GM18951 (cell line): ENCODE measurements at regions not wholly inside any gene's neighbourhood (a gene's known extent, or its start where the extent isn't known, plus 50 kb on each side); places are given as distances from the start of the nearest gene placed in this dataset.
"Not testable (repeated sequence)": the region's sequence is repeated elsewhere in the genome, so short reads cannot be mapped to it uniquely, and the experiment has no call there.

Experiments used
- POLR2A ChIP-seq: IDR thresholded peaks from 4 replicates; pipeline ENCODE4 v1.6.1; 2011; ENCODE audit warnings: mild to moderate bottlenecking; ENCODE audit not compliant: insufficient read length, insufficient read depth; ENCODE audit errors: extremely low read depth
- in situ Hi-C: fragments of 300-500 bp; cut with MboI; formaldehyde crosslinking; loops from one replicate; pipeline ENCODE4 v1.12.0; 2022; ENCODE audit warnings: low sequenced_read_pairs, mixed read lengths, inconsistent platforms; ENCODE audit not compliant: unreplicated experiment

GRCh38 chr3:124345845-124346244 lies 353.9 kb upstream of the ROPN1 start:
- no peak for TF ChIP-seq POLR2A
- in situ Hi-C loops, result no loop called here

DNA sequence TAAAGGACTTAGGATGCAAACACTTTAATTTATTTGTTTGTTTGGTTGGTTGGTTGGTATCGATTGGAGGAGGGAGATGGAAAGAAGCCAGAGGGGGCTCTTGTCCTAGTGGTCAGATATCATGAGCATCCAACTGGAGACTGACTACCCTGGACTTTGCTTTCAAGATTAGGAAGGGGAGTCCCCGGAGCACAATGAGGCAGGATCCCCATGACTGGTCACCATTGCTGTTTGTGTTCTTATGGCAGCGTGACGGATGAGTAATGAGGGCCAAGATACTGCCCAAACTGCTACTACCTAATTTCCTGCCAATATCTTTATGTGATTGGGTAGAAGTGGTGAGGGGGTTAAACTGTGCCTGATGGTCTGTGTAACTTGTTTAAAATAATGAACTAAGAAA lies 354.6 kb upstream of the ROPN1 start:
- in situ Hi-C loops, result no loop called here
- no peak for TF ChIP-seq POLR2A

DNA sequence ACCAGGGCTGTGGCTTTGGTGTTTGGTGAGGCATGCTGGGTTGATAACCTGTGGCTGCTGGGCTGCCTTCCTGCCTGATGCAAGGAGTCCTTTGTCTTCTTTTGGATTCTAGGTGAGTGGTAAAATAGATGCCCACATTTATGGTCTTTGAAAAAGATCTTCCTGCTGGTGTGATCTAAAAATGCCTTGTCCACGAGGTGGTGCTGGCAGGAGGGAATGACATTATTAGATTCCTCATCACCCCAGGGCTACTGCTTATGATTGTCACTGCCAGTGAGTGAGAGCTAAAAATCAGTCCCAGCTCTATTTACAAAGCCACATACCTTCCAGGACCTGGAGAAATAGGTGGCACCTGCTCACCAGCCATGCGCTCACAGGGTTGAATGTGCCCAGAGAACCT lies 355.5 kb upstream of the ROPN1 start:
- TF ChIP-seq POLR2A, result no peak
- in situ Hi-C loops, result no loop called here

- in situ Hi-C loops, result not testable (repeated sequence)
These were observed 356.6 kb upstream of the ROPN1 start for GRCh38 chr3:124348555-124348954.

DNA sequence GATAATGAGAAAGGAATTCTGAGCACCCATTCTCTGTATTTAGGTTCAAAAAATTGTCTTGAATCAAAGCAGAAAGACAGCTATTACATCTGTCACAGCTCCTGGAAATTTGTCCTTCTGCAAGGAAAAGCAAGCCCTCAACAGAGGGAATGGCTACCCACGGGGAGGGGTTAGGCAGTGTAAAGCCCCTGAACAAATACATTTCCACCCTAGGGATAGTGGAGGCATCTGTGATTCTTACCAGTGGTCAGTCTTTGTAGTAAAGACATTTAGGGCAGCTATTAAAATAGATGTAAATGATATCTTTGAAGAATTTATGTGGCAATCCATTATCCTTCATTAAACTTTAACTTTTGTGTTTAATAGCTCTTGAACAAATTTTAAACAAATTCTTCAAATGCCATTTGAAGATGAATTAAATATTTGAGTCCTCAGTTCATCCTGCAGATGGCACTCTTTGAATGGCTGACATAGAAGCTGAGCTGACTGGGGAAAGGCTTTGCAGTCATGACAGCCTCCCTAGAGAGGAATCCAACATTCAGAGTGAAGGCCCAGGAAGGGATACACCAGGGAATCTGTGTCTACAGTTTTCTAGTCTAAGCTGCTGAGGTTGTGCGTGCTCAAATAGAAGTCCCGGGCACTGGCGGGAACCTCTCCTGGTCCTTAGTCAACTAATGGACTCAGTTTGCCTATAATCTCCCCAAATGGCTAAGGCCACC lies 359.7 kb upstream of the ROPN1 start:
- in situ Hi-C loops, result no loop called here
- no peak for TF ChIP-seq POLR2A

GRCh38 chr3:124352149-124352539 lies 360.2 kb upstream of the ROPN1 start:
- in situ Hi-C loops, result no loop called here
- TF ChIP-seq POLR2A, result no peak

- in situ Hi-C loops, result no loop called here
- TF ChIP-seq POLR2A, result no peak
These were observed 361.8 kb upstream of the ROPN1 start for GRCh38 chr3:124353691-124354090.

- in situ Hi-C loops, result no loop called here
These were observed 362.2 kb upstream of the ROPN1 start for GRCh38 chr3:124354150-124354549.

GRCh38 chr3:124358156-124358555 lies 366.2 kb upstream of the ROPN1 start:
- in situ Hi-C loops, result no loop called here

More at GRCh38 chr3:124354150-124354549, 362.2 kb upstream of the ROPN1 start:
- TF ChIP-seq POLR2A, result no peak

GRCh38 chr3:124360155-124360554 lies 368.2 kb upstream of the ROPN1 start:
- in situ Hi-C loops, result no loop called here
- no peak for TF ChIP-seq POLR2A

More at GRCh38 chr3:124358156-124358555, 366.2 kb upstream of the ROPN1 start:
- TF ChIP-seq POLR2A, result no peak

DNA sequence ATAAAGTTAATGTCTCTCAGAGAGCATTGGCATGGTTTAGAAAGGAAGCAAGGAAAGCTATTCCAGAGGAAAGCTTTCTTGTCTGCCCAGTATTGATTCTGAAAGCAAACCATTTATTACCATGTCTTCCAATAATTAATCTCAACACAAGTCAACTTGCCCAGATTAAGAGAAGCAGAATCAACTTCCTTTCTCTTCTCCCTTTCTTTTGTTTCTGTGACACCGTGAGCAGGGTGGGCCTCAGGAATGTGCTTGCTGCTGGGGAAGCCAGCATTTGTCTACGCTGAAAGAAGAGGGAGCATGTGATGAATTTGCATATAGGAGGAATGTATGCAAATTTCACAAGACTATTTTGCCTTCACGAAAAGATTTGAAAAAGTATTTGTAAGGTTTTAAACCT lies 368.6 kb upstream of the ROPN1 start:
- no peak for TF ChIP-seq POLR2A
- in situ Hi-C loops, result no loop called here

DNA sequence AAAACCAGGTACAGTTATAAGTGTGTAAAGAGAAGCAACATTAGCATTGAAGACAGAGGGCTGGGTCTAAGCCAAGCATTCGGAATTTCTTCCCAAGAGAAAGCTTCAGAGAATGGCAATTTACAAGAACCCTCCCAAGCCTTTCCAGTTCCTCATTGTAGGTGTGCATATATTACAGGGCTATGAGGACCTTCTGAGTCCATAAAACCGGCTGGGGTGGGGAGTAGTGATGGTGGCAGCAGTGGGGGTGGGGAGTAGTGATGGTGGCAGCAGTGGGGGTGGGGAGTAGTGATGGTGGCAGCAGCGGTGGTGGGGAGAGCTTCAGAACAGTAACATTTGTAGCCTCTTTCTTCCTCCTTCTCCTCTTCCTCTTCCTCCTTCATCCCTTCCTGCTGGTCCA lies 368.7 kb upstream of the UMPS start:
- no peak for TF ChIP-seq POLR2A
- in situ Hi-C loops, result no loop called here

GRCh38 chr3:124362455-124362854 lies 367.8 kb upstream of the UMPS start:
- no peak for TF ChIP-seq POLR2A
- in situ Hi-C loops, result no loop called here

GRCh38 chr3:124363476-124363875 lies 366.8 kb upstream of the UMPS start:
- TF ChIP-seq POLR2A, result no peak

GRCh38 chr3:124364317-124365020 lies 365.8 kb upstream of the UMPS start:
- in situ Hi-C loops, result no loop called here
- TF ChIP-seq POLR2A, result no peak

More at GRCh38 chr3:124363476-124363875, 366.8 kb upstream of the UMPS start:
- in situ Hi-C loops, result no loop called here

- in situ Hi-C loops, result not testable (repeated sequence)
These were observed 363.6 kb upstream of the UMPS start for GRCh38 chr3:124366655-124367054.
